Thyroid gland (tissue), 4 donors: ENCODE measurements at regions not wholly inside any gene's neighbourhood (a gene's known extent, or its start where the extent isn't known, plus 50 kb on each side); places are given as distances from the start of the nearest gene placed in this dataset.

Experiments used
- DNase-seq, 2 donors: peaks; one replicate each; pipeline ENCODE4 v3.0.0-alpha.2; 2019
- H3K27ac ChIP-seq, 3 donors: fragments of 200-600 bp; sonication (generic); 1 replicate in 2 of 3; 2 replicates in 1 of 3; pipeline ENCODE4 v1.5.1; 2016 to 2019; ENCODE audit warnings: mild to moderate bottlenecking in 1 of 3, moderate library complexity in 1 of 3
- H3K27me3 ChIP-seq: fragments of 200-600 bp; sonication (generic); one replicate; pipeline ENCODE4 v1.5.1; 2019
- H3K36me3 ChIP-seq, 2 donors: fragments of 200-600 bp; sonication (generic); one replicate each; pipeline ENCODE4 v1.5.1; 2016 to 2019
- H3K4me1 ChIP-seq, 2 donors: fragments of 200-600 bp; sonication (generic); one replicate each; pipeline ENCODE4 v1.5.1; 2017 to 2019
- H3K4me3 ChIP-seq, 3 donors: fragments of 200-600 bp; sonication (generic); replicated peaks in 1 of 3; 1 replicate in 2 of 3; 2 replicates in 1 of 3; pipeline ENCODE4 v1.5.1; 2016; ENCODE audit warnings: mild to moderate bottlenecking in 1 of 3
- H3K9me3 ChIP-seq: fragments of 200-600 bp; sonication (generic); one replicate; pipeline ENCODE4 v1.5.1; 2017
- CTCF ChIP-seq, 6 experiments: fragments of 200-600 bp in 3 of 6; fragments of 450-650 bp in 3 of 6; sonication (generic) in 3 of 6; IDR thresholded peaks; one replicate each; pipeline ENCODE4 v1.5.1; 2016 to 2019; ENCODE audit warnings: antibody characterized with exemption in 6 of 6, mild to moderate bottlenecking in 2 of 6, inconsistent platforms in 1 of 6, moderate library complexity in 1 of 6
- POLR2A ChIP-seq, 2 donors: fragments of 450-650 bp; IDR thresholded peaks; one replicate each; pipeline ENCODE4 v1.6.1; 2017; ENCODE audit warnings: antibody characterized with exemption in 2 of 2, mild to moderate bottlenecking in 2 of 2, moderate library complexity in 1 of 2
- WGBS, 2 donors: methylation state at CpG; one replicate each; pipeline ENCODE4 v1.1.5; 2017; 5-methylcytosine and 5-hydroxymethylcytosine counted together
- intact Hi-C: fragments of 100-400 bp; cut with DNase I; formaldehyde crosslinking; loops from one replicate; pipeline ENCODE4 v1.15.1; 2023

- H3K9me3 ChIP-seq, result no peaks in the 10 kb centered on the region
- no peak overlapping the region for H3K4me3 ChIP-seq
- H3K27me3 ChIP-seq, result no peaks in the 10 kb centered on the region
- DNase-seq, result no peak
- intact Hi-C loops, result no loop called here
- no peaks in the 10 kb centered on the region for H3K4me1 ChIP-seq
- H3K36me3 ChIP-seq, result no peaks in the 10 kb centered on the region
- WGBS, 2 donors, result 68 to 74% methylated on average over 5 of the region's 5 CpGs
- TF ChIP-seq CTCF (IDR thresholded peaks at IDR 0.05) (no peak), POLR2A (IDR thresholded peaks at IDR 0.05) (no peak)
- H3K27ac ChIP-seq, result no peak overlapping the region
Observed at GRCh38 chr18:41604964-41605363, 350.1 kb upstream of the PIK3C3 start.

- Histone ChIP-seq H3K4me3 (no peak overlapping the region), H3K9me3 (no peaks in the 10 kb centered on the region), H3K27me3 (no peaks in the 10 kb centered on the region), H3K36me3 (no peaks in the 10 kb centered on the region), H3K27ac (no peak overlapping the region), H3K4me1 (no peaks in the 10 kb centered on the region)
- DNase-seq, result no peak
- intact Hi-C loops, result no loop called here
- 79 to 87% methylated on average over 4 of the region's 4 CpGs for WGBS, 2 donors
- TF ChIP-seq CTCF (IDR thresholded peaks at IDR 0.05), result no peak
- no peak for TF ChIP-seq POLR2A (IDR thresholded peaks at IDR 0.05)
Observed at GRCh38 chr18:41602034-41602433, 353.0 kb upstream of the PIK3C3 start.

- TF ChIP-seq POLR2A (IDR thresholded peaks at IDR 0.05) (no peak), CTCF (IDR thresholded peaks at IDR 0.05) (no peak)
- WGBS, 2 donors, result 91 to 99% methylated on average over 3 of the region's 3 CpGs
Observed at GRCh38 chr18:41600693-41601391, 354.2 kb upstream of the PIK3C3 start.

GRCh38 chr18:41599466-41599865, 355.6 kb upstream of the PIK3C3 start:
- intact Hi-C loops, result no loop called here
- DNase-seq, result no peak
- Histone ChIP-seq H3K4me1 (no peaks in the 10 kb centered on the region), H3K27ac (no peak overlapping the region), H3K27me3 (no peaks in the 10 kb centered on the region), H3K4me3 (no peak overlapping the region), H3K9me3 (no peaks in the 10 kb centered on the region), H3K36me3 (no peaks in the 10 kb centered on the region)
- 75 to 87% methylated on average over 3 of the region's 3 CpGs for WGBS, 2 donors
- TF ChIP-seq POLR2A (IDR thresholded peaks at IDR 0.05) (no peak), CTCF (IDR thresholded peaks at IDR 0.05) (no peak)

More at GRCh38 chr18:41600693-41601391, 354.2 kb upstream of the PIK3C3 start:
- no peak overlapping the region for H3K27ac ChIP-seq
- H3K36me3 ChIP-seq, result no peaks in the 10 kb centered on the region
- intact Hi-C loops, result no loop called here
- H3K4me3 ChIP-seq, result no peak overlapping the region
- DNase-seq, result no peak
- no peaks in the 10 kb centered on the region for H3K4me1 ChIP-seq
- H3K27me3 ChIP-seq, result no peaks in the 10 kb centered on the region
- H3K9me3 ChIP-seq, result no peaks in the 10 kb centered on the region

GRCh38 chr18:41594582-41594981, 360.5 kb upstream of the PIK3C3 start:
- TF ChIP-seq POLR2A (IDR thresholded peaks at IDR 0.05) (no peak), CTCF (IDR thresholded peaks at IDR 0.05) (no peak)
- intact Hi-C loops, result no loop called here
- Histone ChIP-seq H3K27ac (no peak overlapping the region), H3K27me3 (no peaks in the 10 kb centered on the region), H3K9me3 (no peaks in the 10 kb centered on the region), H3K4me3 (no peak overlapping the region), H3K36me3 (no peaks in the 10 kb centered on the region), H3K4me1 (no peaks in the 10 kb centered on the region)
- WGBS, 2 donors, result 78 to 79% methylated on average over 3 of the region's 3 CpGs
- no peak for DNase-seq
